ENCODE measurements at regions not wholly inside any gene's neighbourhood (a gene's known extent, or its start where the extent isn't known, plus 50 kb on each side); places are given as distances from the start of the nearest gene placed in this dataset.
"Not testable (repeated sequence)": the region's sequence is repeated elsewhere in the genome, so short reads cannot be mapped to it uniquely, and the experiment has no call there.

GRCh38 chr6:21935561-21936028 is 342.0 kb downstream of the SOX4 start:
- Mint-ChIP-seq H3K27me3 (no peaks in the 10 kb centered on the region), H3K4me1 (no peaks in the 10 kb centered on the region), H3K9me3 (peaks cover 6 to 9% of the 10 kb centered on the region in 2 donors), H3K27ac (no peak overlapping the region), H3K4me3 (no peak overlapping the region)
- DNase-seq = peak in 1 of 2 donors; percentile 14
- no peak for ATAC-seq

GRCh38 chr6:21937466-21937865 is 343.9 kb downstream of the SOX4 start:
- Mint-ChIP-seq H3K27ac (no peak overlapping the region), H3K4me1 (no peaks in the 10 kb centered on the region), H3K27me3 (no peaks in the 10 kb centered on the region), H3K4me3 (no peak overlapping the region), H3K9me3 (peaks cover 6 to 9% of the 10 kb centered on the region in 2 donors)
- no peak for DNase-seq
- ATAC-seq = no peak

- H3K27ac Mint-ChIP-seq = peak overlapping the region in 1 of 2 donors; percentile 74
- not testable (repeated sequence) for H3K4me1 Mint-ChIP-seq, ATAC-seq, H3K9me3 Mint-ChIP-seq, DNase-seq, H3K4me3 Mint-ChIP-seq, H3K27me3 Mint-ChIP-seq
These were observed 345.5 kb downstream of the SOX4 start for GRCh38 chr6:21939066-21939465.

- no peaks in the 10 kb centered on the region for H3K27me3 Mint-ChIP-seq
- no peaks in the 10 kb centered on the region for H3K9me3 Mint-ChIP-seq
- H3K4me3 Mint-ChIP-seq = no peak overlapping the region
- ATAC-seq = no peak
- no peaks in the 10 kb centered on the region for H3K4me1 Mint-ChIP-seq
- DNase-seq = no peak
- no peak overlapping the region for H3K27ac Mint-ChIP-seq
These were observed 348.4 kb downstream of the SOX4 start for GRCh38 chr6:21941926-21942325.

- no peak overlapping the region for H3K4me3 Mint-ChIP-seq
- no peaks in the 10 kb centered on the region for H3K4me1 Mint-ChIP-seq
- no peak overlapping the region for H3K27ac Mint-ChIP-seq
- ATAC-seq (no peak), DNase-seq (no peak)
- H3K27me3 Mint-ChIP-seq = no peaks in the 10 kb centered on the region
- no peaks in the 10 kb centered on the region for H3K9me3 Mint-ChIP-seq
These were observed 349.3 kb downstream of the SOX4 start for GRCh38 chr6:21942897-21943296.

GRCh38 chr6:21946298-21946783 is 350.5 kb downstream of the PRL start:
- Mint-ChIP-seq H3K27ac (no peak overlapping the region), H3K9me3 (no peaks in the 10 kb centered on the region), H3K27me3 (no peaks in the 10 kb centered on the region), H3K4me1 (no peaks in the 10 kb centered on the region), H3K4me3 (no peak overlapping the region)
- ATAC-seq = no peak
- no peak for DNase-seq

GRCh38 chr6:21947227-21947626 is 349.6 kb downstream of the PRL start:
- not testable (repeated sequence) for H3K27ac Mint-ChIP-seq, H3K9me3 Mint-ChIP-seq, H3K4me1 Mint-ChIP-seq, H3K27me3 Mint-ChIP-seq, DNase-seq, H3K4me3 Mint-ChIP-seq, ATAC-seq

- Mint-ChIP-seq H3K27ac (no peak overlapping the region), H3K27me3 (no peaks in the 10 kb centered on the region), H3K4me1 (no peaks in the 10 kb centered on the region), H3K4me3 (no peak overlapping the region), H3K9me3 (no peaks in the 10 kb centered on the region)
- DNase-seq (no peak), ATAC-seq (no peak)
These were observed 349.0 kb downstream of the PRL start for GRCh38 chr6:21947731-21948386.

GRCh38 chr6:21949211-21949801 is 347.5 kb downstream of the PRL start:
- ATAC-seq (no peak), DNase-seq (no peak)
- Mint-ChIP-seq H3K27me3 (no peaks in the 10 kb centered on the region), H3K27ac (no peak overlapping the region), H3K4me3 (no peak overlapping the region), H3K9me3 (no peaks in the 10 kb centered on the region), H3K4me1 (peaks cover 7% of the 10 kb centered on the region)

- Mint-ChIP-seq H3K9me3 (no peaks in the 10 kb centered on the region), H3K4me3 (no peak overlapping the region), H3K27ac (no peak overlapping the region), H3K27me3 (no peaks in the 10 kb centered on the region), H3K4me1 (peaks cover 7% of the 10 kb centered on the region)
- DNase-seq (no peak), ATAC-seq (no peak)
These were observed 344.5 kb downstream of the PRL start for GRCh38 chr6:21952367-21952766.

GRCh38 chr6:21953831-21954801 is 342.7 kb downstream of the PRL start:
- Mint-ChIP-seq H3K4me3 (no peak overlapping the region), H3K27ac (peak overlapping the region in 1 of 2 donors; percentile 1)

GRCh38 chr6:21955053-21955595 is 341.7 kb downstream of the PRL start:
- H3K27ac Mint-ChIP-seq = no peak overlapping the region
- no peak for DNase-seq
- H3K4me3 Mint-ChIP-seq = no peak overlapping the region
- H3K4me1 Mint-ChIP-seq = peaks cover 7% of the 10 kb centered on the region
- H3K27me3 Mint-ChIP-seq = no peaks in the 10 kb centered on the region
- H3K9me3 Mint-ChIP-seq = no peaks in the 10 kb centered on the region
- no peak for ATAC-seq

More at GRCh38 chr6:21953831-21954801, 342.7 kb downstream of the PRL start:
- Mint-ChIP-seq H3K27me3 (no peaks in the 10 kb centered on the region), H3K9me3 (no peaks in the 10 kb centered on the region), H3K4me1 (peaks cover 7% of the 10 kb centered on the region)
- ATAC-seq = peak; percentile 56
- no peak for DNase-seq

GRCh38 chr6:21955951-21956350 is 340.9 kb downstream of the PRL start:
- no peaks in the 10 kb centered on the region for H3K9me3 Mint-ChIP-seq
- no peaks in the 10 kb centered on the region for H3K27me3 Mint-ChIP-seq

GRCh38 chr6:21958428-21958827 is 338.4 kb downstream of the PRL start:
- no peaks in the 10 kb centered on the region for H3K9me3 Mint-ChIP-seq
- H3K4me1 Mint-ChIP-seq = peaks cover 6% of the 10 kb centered on the region
- ATAC-seq (no peak), DNase-seq (no peak)
- H3K27me3 Mint-ChIP-seq = no peaks in the 10 kb centered on the region
- no peak overlapping the region for H3K27ac Mint-ChIP-seq
- H3K4me3 Mint-ChIP-seq = no peak overlapping the region

More at GRCh38 chr6:21955951-21956350, 340.9 kb downstream of the PRL start:
- peaks cover 7% of the 10 kb centered on the region for H3K4me1 Mint-ChIP-seq
- H3K4me3 Mint-ChIP-seq = no peak overlapping the region
- H3K27ac Mint-ChIP-seq = no peak overlapping the region
- ATAC-seq (no peak), DNase-seq (no peak)

GRCh38 chr6:21961226-21961625 is 335.6 kb downstream of the PRL start:
- H3K27me3 Mint-ChIP-seq = no peaks in the 10 kb centered on the region
- ATAC-seq = no peak
- no peaks in the 10 kb centered on the region for H3K9me3 Mint-ChIP-seq
- no peak overlapping the region for H3K4me3 Mint-ChIP-seq
- DNase-seq = no peak
- peaks cover 8% of the 10 kb centered on the region for H3K4me1 Mint-ChIP-seq
- H3K27ac Mint-ChIP-seq = no peak overlapping the region
